ENCODE measurements at regions not wholly inside any gene's neighbourhood (a gene's known extent, or its start where the extent isn't known, plus 50 kb on each side); places are given as distances from the start of the nearest gene placed in this dataset.

GRCh38 chr3:106190296-106190695, 321.5 kb upstream of the CBLB start:
- H3K36me3 ChIP-seq (ENCODE audit: control insufficient read depth in 4 of 4, insufficient read depth in 4 of 4, low read length in 3 of 4), result no peaks in the 10 kb centered on the region
- ChIA-PET CTCF (interaction anchor here (1.0 kb wide), 1 partner anchor 19 kb away, joined by 4 read pairs; no protein-coding TSS in a partner anchor), POLR2A (no interaction called here)
- H3K9me3 ChIP-seq (ENCODE audit: control extremely low read depth in 1 of 5, control insufficient read depth in 4 of 5, insufficient read depth in 2 of 5, low read depth in 1 of 5, low read length in 4 of 5), result peaks cover 0 to 5% (median 0%) of the 10 kb centered on the region in 5 experiments
- 100% methylated on average over 2 of the region's 2 CpGs for WGBS (ENCODE audit: insufficient coverage)
- no peak overlapping the region for H3K27ac ChIP-seq (ENCODE audit: insufficient read depth in 1 of 2, low read depth in 1 of 2, low read length in 2 of 2, poor library complexity in 1 of 2, severe bottlenecking in 2 of 2)
- no peak overlapping the region for H3K4me3 ChIP-seq (ENCODE audit: control insufficient read depth in 1 of 7, extremely low read depth in 1 of 7, insufficient read depth in 4 of 7, low read depth in 2 of 7, low read length in 6 of 7)
- H3K4me1 ChIP-seq (ENCODE audit: control extremely low read depth in 1 of 4, control insufficient read depth in 4 of 4, insufficient read depth in 4 of 4, low read length in 3 of 4), result no peaks in the 10 kb centered on the region
- no peaks in the 10 kb centered on the region for H3K27me3 ChIP-seq (replicated peaks in 2 of 5; ENCODE audit: control insufficient read depth in 4 of 5, insufficient read depth in 5 of 5, low read length in 4 of 5)
- DNase-seq, result no peak

- H3K27me3 ChIP-seq (replicated peaks in 2 of 5; ENCODE audit: control insufficient read depth in 4 of 5, insufficient read depth in 5 of 5, low read length in 4 of 5), result no peaks in the 10 kb centered on the region
- H3K4me1 ChIP-seq (ENCODE audit: control extremely low read depth in 1 of 4, control insufficient read depth in 4 of 4, insufficient read depth in 4 of 4, low read length in 3 of 4), result no peaks in the 10 kb centered on the region
- no peaks in the 10 kb centered on the region for H3K36me3 ChIP-seq (ENCODE audit: control insufficient read depth in 4 of 4, insufficient read depth in 4 of 4, low read length in 3 of 4)
- no peak for DNase-seq
- POLR2A ChIA-PET, result no interaction called here
- CTCF ChIA-PET, result interaction anchor here (1.0 kb wide), 1 partner anchor 18 kb away, joined by 4 read pairs; no protein-coding TSS in a partner anchor
- no peak overlapping the region for H3K27ac ChIP-seq (ENCODE audit: insufficient read depth in 1 of 2, low read depth in 1 of 2, low read length in 2 of 2, poor library complexity in 1 of 2, severe bottlenecking in 2 of 2)
- WGBS (ENCODE audit: insufficient coverage), result no CpG with 5 or more reads among the region's 1 CpG
- H3K9me3 ChIP-seq (ENCODE audit: control extremely low read depth in 1 of 5, control insufficient read depth in 4 of 5, insufficient read depth in 2 of 5, low read depth in 1 of 5, low read length in 4 of 5), result peaks cover 0 to 5% (median 0%) of the 10 kb centered on the region in 5 experiments
- no peak overlapping the region for H3K4me3 ChIP-seq (ENCODE audit: control insufficient read depth in 1 of 7, extremely low read depth in 1 of 7, insufficient read depth in 4 of 7, low read depth in 2 of 7, low read length in 6 of 7)
These were observed 322.4 kb upstream of the CBLB start for GRCh38 chr3:106191211-106191610.

- CTCF ChIA-PET, result no interaction called here
- Histone ChIP-seq H3K27me3 (replicated peaks in 2 of 5; ENCODE audit: control insufficient read depth in 4 of 5, insufficient read depth in 5 of 5, low read length in 4 of 5) (no peaks in the 10 kb centered on the region), H3K9me3 (ENCODE audit: control extremely low read depth in 1 of 5, control insufficient read depth in 4 of 5, insufficient read depth in 2 of 5, low read depth in 1 of 5, low read length in 4 of 5) (peaks cover 0 to 5% (median 0%) of the 10 kb centered on the region in 5 experiments), H3K27ac (ENCODE audit: insufficient read depth in 1 of 2, low read depth in 1 of 2, low read length in 2 of 2, poor library complexity in 1 of 2, severe bottlenecking in 2 of 2) (no peak overlapping the region), H3K4me3 (ENCODE audit: control insufficient read depth in 1 of 7, extremely low read depth in 1 of 7, insufficient read depth in 4 of 7, low read depth in 2 of 7, low read length in 6 of 7) (no peak overlapping the region), H3K36me3 (ENCODE audit: control insufficient read depth in 4 of 4, insufficient read depth in 4 of 4, low read length in 3 of 4) (no peaks in the 10 kb centered on the region), H3K4me1 (ENCODE audit: control extremely low read depth in 1 of 4, control insufficient read depth in 4 of 4, insufficient read depth in 4 of 4, low read length in 3 of 4) (no peaks in the 10 kb centered on the region)
- 100% methylated on average over 2 of the region's 3 CpGs for WGBS (ENCODE audit: insufficient coverage)
- POLR2A ChIA-PET, result no interaction called here
- no peak for DNase-seq
These were observed 323.1 kb upstream of the CBLB start for GRCh38 chr3:106191913-106192312.

GRCh38 chr3:106193876-106194275, 325.1 kb upstream of the CBLB start:
- H3K27me3 ChIP-seq (replicated peaks in 2 of 5; ENCODE audit: control insufficient read depth in 4 of 5, insufficient read depth in 5 of 5, low read length in 4 of 5), result no peaks in the 10 kb centered on the region
- WGBS (ENCODE audit: insufficient coverage), result 83% methylated on average over 1 of the region's 2 CpGs
- no peak overlapping the region for H3K27ac ChIP-seq (ENCODE audit: insufficient read depth in 1 of 2, low read depth in 1 of 2, low read length in 2 of 2, poor library complexity in 1 of 2, severe bottlenecking in 2 of 2)
- peaks cover 0 to 5% (median 0%) of the 10 kb centered on the region in 5 experiments for H3K9me3 ChIP-seq (ENCODE audit: control extremely low read depth in 1 of 5, control insufficient read depth in 4 of 5, insufficient read depth in 2 of 5, low read depth in 1 of 5, low read length in 4 of 5)
- no peak overlapping the region for H3K4me3 ChIP-seq (ENCODE audit: control insufficient read depth in 1 of 7, extremely low read depth in 1 of 7, insufficient read depth in 4 of 7, low read depth in 2 of 7, low read length in 6 of 7)
- DNase-seq, result no peak
- CTCF ChIA-PET, result no interaction called here
- no peaks in the 10 kb centered on the region for H3K4me1 ChIP-seq (ENCODE audit: control extremely low read depth in 1 of 4, control insufficient read depth in 4 of 4, insufficient read depth in 4 of 4, low read length in 3 of 4)
- H3K36me3 ChIP-seq (ENCODE audit: control insufficient read depth in 4 of 4, insufficient read depth in 4 of 4, low read length in 3 of 4), result no peaks in the 10 kb centered on the region
- POLR2A ChIA-PET, result no interaction called here

- ChIA-PET POLR2A (no interaction called here), CTCF (no interaction called here)
- peaks cover 0 to 5% (median 0%) of the 10 kb centered on the region in 5 experiments for H3K9me3 ChIP-seq (ENCODE audit: control extremely low read depth in 1 of 5, control insufficient read depth in 4 of 5, insufficient read depth in 2 of 5, low read depth in 1 of 5, low read length in 4 of 5)
- no peaks in the 10 kb centered on the region for H3K27me3 ChIP-seq (replicated peaks in 2 of 5; ENCODE audit: control insufficient read depth in 4 of 5, insufficient read depth in 5 of 5, low read length in 4 of 5)
- no peak for DNase-seq
- WGBS (ENCODE audit: insufficient coverage), result no CpG with 5 or more reads among the region's 1 CpG
- no peaks in the 10 kb centered on the region for H3K36me3 ChIP-seq (ENCODE audit: control insufficient read depth in 4 of 4, insufficient read depth in 4 of 4, low read length in 3 of 4)
- H3K4me3 ChIP-seq (ENCODE audit: control insufficient read depth in 1 of 7, extremely low read depth in 1 of 7, insufficient read depth in 4 of 7, low read depth in 2 of 7, low read length in 6 of 7), result no peak overlapping the region
- H3K27ac ChIP-seq (ENCODE audit: insufficient read depth in 1 of 2, low read depth in 1 of 2, low read length in 2 of 2, poor library complexity in 1 of 2, severe bottlenecking in 2 of 2), result no peak overlapping the region
- no peaks in the 10 kb centered on the region for H3K4me1 ChIP-seq (ENCODE audit: control extremely low read depth in 1 of 4, control insufficient read depth in 4 of 4, insufficient read depth in 4 of 4, low read length in 3 of 4)
These were observed 325.9 kb upstream of the CBLB start for GRCh38 chr3:106194726-106195125.

- peaks cover 0 to 5% (median 0%) of the 10 kb centered on the region in 5 experiments for H3K9me3 ChIP-seq (ENCODE audit: control extremely low read depth in 1 of 5, control insufficient read depth in 4 of 5, insufficient read depth in 2 of 5, low read depth in 1 of 5, low read length in 4 of 5)
- WGBS (ENCODE audit: insufficient coverage), result 67% methylated on average over 3 of the region's 4 CpGs
- H3K4me3 ChIP-seq (ENCODE audit: control insufficient read depth in 1 of 7, extremely low read depth in 1 of 7, insufficient read depth in 4 of 7, low read depth in 2 of 7, low read length in 6 of 7), result no peak overlapping the region
- H3K4me1 ChIP-seq (ENCODE audit: control extremely low read depth in 1 of 4, control insufficient read depth in 4 of 4, insufficient read depth in 4 of 4, low read length in 3 of 4), result no peaks in the 10 kb centered on the region
- DNase-seq, result peak in 2 of 3 donors; percentile 10 to 42
- no peaks in the 10 kb centered on the region for H3K36me3 ChIP-seq (ENCODE audit: control insufficient read depth in 4 of 4, insufficient read depth in 4 of 4, low read length in 3 of 4)
- ChIA-PET POLR2A (no interaction called here), CTCF (no interaction called here)
- H3K27ac ChIP-seq (ENCODE audit: insufficient read depth in 1 of 2, low read depth in 1 of 2, low read length in 2 of 2, poor library complexity in 1 of 2, severe bottlenecking in 2 of 2), result no peak overlapping the region
- no peaks in the 10 kb centered on the region for H3K27me3 ChIP-seq (replicated peaks in 2 of 5; ENCODE audit: control insufficient read depth in 4 of 5, insufficient read depth in 5 of 5, low read length in 4 of 5)
These were observed 328.9 kb upstream of the CBLB start for GRCh38 chr3:106197532-106198194.

- DNase-seq, result no peak
- no peak overlapping the region for H3K27ac ChIP-seq (ENCODE audit: insufficient read depth in 1 of 2, low read depth in 1 of 2, low read length in 2 of 2, poor library complexity in 1 of 2, severe bottlenecking in 2 of 2)
- POLR2A ChIA-PET, result interaction anchor here (0.7 kb wide), 1 partner anchor 68 kb away, joined by 3 read pairs; no protein-coding TSS in a partner anchor
- peaks cover 6 to 21% (median 15%) of the 10 kb centered on the region in 4 experiments for H3K4me1 ChIP-seq (ENCODE audit: control extremely low read depth in 1 of 4, control insufficient read depth in 4 of 4, insufficient read depth in 4 of 4, low read length in 3 of 4)
- no peaks in the 10 kb centered on the region for H3K27me3 ChIP-seq (replicated peaks in 2 of 5; ENCODE audit: control insufficient read depth in 4 of 5, insufficient read depth in 5 of 5, low read length in 4 of 5)
- peaks cover 0 to 4% (median 0%) of the 10 kb centered on the region in 5 experiments for H3K9me3 ChIP-seq (ENCODE audit: control extremely low read depth in 1 of 5, control insufficient read depth in 4 of 5, insufficient read depth in 2 of 5, low read depth in 1 of 5, low read length in 4 of 5)
- no peaks in the 10 kb centered on the region for H3K36me3 ChIP-seq (ENCODE audit: control insufficient read depth in 4 of 4, insufficient read depth in 4 of 4, low read length in 3 of 4)
- CTCF ChIA-PET, result no interaction called here
- no peak overlapping the region for H3K4me3 ChIP-seq (ENCODE audit: control insufficient read depth in 1 of 7, extremely low read depth in 1 of 7, insufficient read depth in 4 of 7, low read depth in 2 of 7, low read length in 6 of 7)
- WGBS (ENCODE audit: insufficient coverage), result 93% methylated on average over 5 of the region's 5 CpGs
These were observed 335.5 kb upstream of the CBLB start for GRCh38 chr3:106204160-106204868.

All from common myeloid progenitor, CD34-positive (primary cell).